ENCODE measurements at regions not wholly inside any gene's neighbourhood (a gene's known extent, or its start where the extent isn't known, plus 50 kb on each side); places are given as distances from the start of the nearest gene placed in this dataset.

DNA sequence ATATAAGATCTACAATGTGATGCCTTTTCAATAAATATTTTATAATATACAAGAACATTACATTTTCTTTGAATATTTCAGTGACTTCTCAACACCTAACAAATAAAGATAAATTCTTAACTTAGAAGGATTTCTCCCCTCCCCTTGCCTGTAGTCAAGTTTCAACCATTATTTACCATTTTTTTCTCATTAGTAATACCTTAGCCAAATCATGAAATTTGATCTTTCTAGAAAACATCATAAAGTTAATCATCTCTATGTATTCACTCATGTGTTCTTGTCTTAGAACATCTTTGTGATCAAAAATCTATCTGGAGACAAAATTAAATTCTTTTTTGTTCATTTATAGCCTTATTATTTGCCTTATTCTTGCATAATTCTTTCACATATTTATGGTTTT lies 1201.8 kb upstream of the EPHA6 start:
- H3K4me3 ChIP-seq (ENCODE audit: low read depth, low read length), result no peak overlapping the region
- TF ChIP-seq, protein P1, sequence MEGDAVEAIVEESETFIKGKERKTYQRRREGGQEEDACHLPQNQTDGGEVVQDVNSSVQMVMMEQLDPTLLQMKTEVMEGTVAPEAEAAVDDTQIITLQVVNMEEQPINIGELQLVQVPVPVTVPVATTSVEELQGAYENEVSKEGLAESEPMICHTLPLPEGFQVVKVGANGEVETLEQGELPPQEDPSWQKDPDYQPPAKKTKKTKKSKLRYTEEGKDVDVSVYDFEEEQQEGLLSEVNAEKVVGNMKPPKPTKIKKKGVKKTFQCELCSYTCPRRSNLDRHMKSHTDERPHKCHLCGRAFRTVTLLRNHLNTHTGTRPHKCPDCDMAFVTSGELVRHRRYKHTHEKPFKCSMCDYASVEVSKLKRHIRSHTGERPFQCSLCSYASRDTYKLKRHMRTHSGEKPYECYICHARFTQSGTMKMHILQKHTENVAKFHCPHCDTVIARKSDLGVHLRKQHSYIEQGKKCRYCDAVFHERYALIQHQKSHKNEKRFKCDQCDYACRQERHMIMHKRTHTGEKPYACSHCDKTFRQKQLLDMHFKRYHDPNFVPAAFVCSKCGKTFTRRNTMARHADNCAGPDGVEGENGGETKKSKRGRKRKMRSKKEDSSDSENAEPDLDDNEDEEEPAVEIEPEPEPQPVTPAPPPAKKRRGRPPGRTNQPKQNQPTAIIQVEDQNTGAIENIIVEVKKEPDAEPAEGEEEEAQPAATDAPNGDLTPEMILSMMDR (IDR thresholded peaks at IDR 0.05; ENCODE audit: borderline replicate concordance, insufficient read depth, low read depth, low read length), result no peak

DNA sequence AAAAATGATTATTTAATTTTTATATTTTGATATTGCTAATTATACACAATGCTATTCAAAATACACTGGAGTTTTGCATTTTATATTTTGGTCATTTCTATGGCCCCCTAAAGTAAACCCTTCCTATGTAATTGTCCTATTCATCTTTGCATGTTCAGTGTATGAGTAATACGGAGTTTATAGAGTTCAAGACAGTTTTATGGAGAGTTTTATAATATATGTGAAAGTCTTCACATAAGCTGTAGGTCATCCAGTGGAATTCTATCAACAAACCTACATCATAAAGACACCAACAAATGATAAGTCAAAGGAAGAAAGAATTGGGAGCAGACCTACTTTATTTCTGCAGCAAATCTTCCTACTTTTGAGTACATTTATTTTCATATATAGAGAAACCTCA lies 1200.4 kb upstream of the EPHA6 start:
- TF ChIP-seq, protein P1 (IDR thresholded peaks at IDR 0.05; ENCODE audit: borderline replicate concordance, insufficient read depth, low read depth, low read length), result no peak
- no peak overlapping the region for H3K4me3 ChIP-seq (ENCODE audit: low read depth, low read length)

DNA sequence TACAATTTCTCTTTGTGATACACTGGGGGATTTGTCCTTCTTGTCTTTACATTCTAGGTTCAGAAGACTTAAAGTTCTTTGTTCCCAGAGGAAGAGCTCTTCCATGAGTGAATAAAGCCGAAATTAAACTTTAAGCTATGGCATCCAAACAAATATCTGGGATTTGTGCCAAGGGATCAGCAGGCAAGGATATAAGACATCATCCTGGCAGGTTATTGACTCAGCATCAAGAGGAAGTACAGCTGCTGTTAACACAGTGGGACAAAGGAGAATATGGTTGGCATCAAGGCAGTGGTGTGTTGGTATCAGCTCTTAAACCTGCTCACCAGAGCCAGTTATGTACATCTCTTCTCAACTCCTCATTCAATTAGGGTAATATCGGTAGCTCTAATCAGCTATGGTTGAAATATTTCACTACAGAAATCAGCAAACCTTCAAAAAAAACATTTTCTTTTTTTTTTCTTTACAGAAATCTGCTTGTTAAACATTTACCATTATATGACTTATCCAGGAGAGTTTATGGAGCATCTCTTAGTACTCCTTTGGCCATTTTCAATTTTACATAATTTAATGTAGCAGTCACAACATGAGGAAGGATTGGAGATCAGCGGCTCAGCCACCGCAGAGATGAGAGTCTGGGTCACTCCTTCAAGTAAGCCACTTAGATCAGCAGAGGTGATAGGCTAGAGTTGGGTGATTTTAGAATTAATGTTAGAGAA lies 1198.6 kb upstream of the EPHA6 start:
- TF ChIP-seq, protein P1 (IDR thresholded peaks at IDR 0.05; ENCODE audit: borderline replicate concordance, insufficient read depth, low read depth, low read length), result no peak
- H3K4me3 ChIP-seq (ENCODE audit: low read depth, low read length), result no peak overlapping the region

DNA sequence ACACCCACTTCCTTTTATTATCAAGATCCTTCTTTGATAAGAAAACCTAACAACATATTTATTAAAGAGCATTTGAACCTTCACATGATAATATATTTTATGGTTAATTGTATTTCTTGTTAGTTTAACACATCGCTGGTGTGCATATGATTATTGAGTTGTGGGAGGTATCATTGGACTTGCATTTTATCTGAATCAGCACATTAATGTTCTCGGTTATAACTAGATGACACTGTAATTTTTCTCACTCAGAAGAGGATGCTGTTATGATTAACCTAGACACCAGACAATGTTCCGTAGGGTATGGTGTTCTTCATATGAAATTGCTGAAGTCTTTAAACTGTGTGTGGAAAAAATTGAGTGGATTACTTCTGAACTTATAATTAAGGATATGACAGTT lies 1188.3 kb upstream of the EPHA6 start:
- TF ChIP-seq, protein P1 (IDR thresholded peaks at IDR 0.05; ENCODE audit: borderline replicate concordance, insufficient read depth, low read depth, low read length), result no peak
- no peak overlapping the region for H3K4me3 ChIP-seq (ENCODE audit: low read depth, low read length)

DNA sequence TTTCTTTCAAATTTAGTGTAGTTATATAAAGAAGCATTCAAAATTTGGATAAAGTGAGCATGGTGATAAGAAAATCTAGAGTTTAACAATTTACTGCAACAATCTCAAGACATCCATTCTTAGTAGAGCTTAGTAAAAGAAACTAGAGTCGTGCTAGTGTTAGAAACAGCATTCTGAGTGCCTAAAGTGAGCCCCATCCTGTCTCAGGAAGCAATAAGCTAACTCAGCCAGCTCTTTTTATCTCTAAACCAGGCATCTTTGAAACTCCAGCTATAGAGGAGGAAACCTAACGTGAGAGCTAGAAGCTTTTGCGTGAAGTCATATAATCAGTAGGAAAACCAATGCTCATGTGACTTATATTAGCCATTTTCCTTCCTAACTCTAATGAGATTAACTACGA lies 1187.1 kb upstream of the EPHA6 start:
- H3K4me3 ChIP-seq (ENCODE audit: low read depth, low read length), result no peak overlapping the region
- TF ChIP-seq, protein P1 (IDR thresholded peaks at IDR 0.05; ENCODE audit: borderline replicate concordance, insufficient read depth, low read depth, low read length), result no peak

DNA sequence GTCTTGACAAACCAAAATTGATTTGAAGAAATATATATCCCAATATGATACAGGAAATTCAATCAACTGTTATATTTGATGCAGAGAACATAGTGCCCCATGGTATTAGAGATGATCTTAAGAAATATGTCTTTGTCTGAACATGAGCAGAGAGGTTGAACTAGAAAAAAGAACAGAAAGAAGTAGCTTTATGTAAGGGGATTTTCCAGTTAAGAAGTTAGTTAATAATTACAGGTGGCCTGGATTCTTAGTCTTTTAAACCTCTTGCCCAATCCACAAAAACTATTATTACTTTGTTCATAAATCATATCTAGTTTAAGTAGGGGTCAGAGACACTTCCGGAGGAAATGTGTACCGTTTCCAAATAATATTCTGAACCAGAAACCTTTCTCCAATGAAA lies 1186.7 kb upstream of the EPHA6 start:
- TF ChIP-seq, protein P1 (IDR thresholded peaks at IDR 0.05; ENCODE audit: borderline replicate concordance, insufficient read depth, low read depth, low read length), result no peak
- H3K4me3 ChIP-seq (ENCODE audit: low read depth, low read length), result no peak overlapping the region

DNA sequence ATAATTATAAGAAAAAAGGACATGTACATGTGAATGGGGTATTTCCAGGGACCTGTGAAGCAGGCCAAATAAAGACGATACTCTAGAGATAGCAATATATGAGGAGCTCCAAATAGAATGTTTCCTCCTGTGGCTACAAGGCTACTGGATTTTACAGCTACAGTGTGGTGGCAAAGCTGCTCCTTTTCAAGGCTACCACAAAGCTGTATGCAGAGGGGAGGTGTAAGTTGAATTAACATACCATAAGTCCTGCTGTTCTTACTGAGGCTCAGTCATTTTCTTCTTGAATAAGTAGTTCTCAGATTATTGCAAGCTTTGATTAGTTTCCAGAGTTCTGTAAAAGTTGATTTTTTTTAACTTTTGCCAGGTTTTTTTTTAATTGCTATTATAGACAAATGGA lies 1184.6 kb upstream of the EPHA6 start:
- no peak overlapping the region for H3K4me3 ChIP-seq (ENCODE audit: low read depth, low read length)
- TF ChIP-seq, protein P1 (IDR thresholded peaks at IDR 0.05; ENCODE audit: borderline replicate concordance, insufficient read depth, low read depth, low read length), result no peak

All from GM12875 (cell line).